LNCaP clone FGC (cell line): ENCODE measurements at regions not wholly inside any gene's neighbourhood (a gene's known extent, or its start where the extent isn't known, plus 50 kb on each side); places are given as distances from the start of the nearest gene placed in this dataset.

Source experiments
- DNase-seq: peaks from one replicate; pipeline ENCODE4 v3.0.0-alpha.2; 2011; ENCODE audit warnings: low read depth
- H3K4me3 ChIP-seq: 2 replicates; pipeline ENCODE4 v1.5.1; 2011; ENCODE audit warnings: mild to moderate bottlenecking, low read depth, low read length, control low read depth
- CTCF ChIP-seq: IDR thresholded peaks from 2 replicates; pipeline ENCODE4 v1.5.1; 2012; ENCODE audit warnings: mild to moderate bottlenecking; ENCODE audit not compliant: control insufficient read depth, insufficient read depth; ENCODE audit errors: extremely low read depth

- peak overlapping the region; percentile 59 for H3K4me3 ChIP-seq
- DNase-seq, result no peak
- TF ChIP-seq CTCF, result no peak
Observed at GRCh38 chrY:15455133-15455937, 931.0 kb downstream of the NLGN4Y start.

- peak; percentile 83 for DNase-seq
- H3K4me3 ChIP-seq, result peak overlapping the region; percentile 59
- no peak for TF ChIP-seq CTCF
Observed at GRCh38 chrY:15455980-15456469, 931.7 kb downstream of the NLGN4Y start.

GRCh38 chrY:15456491-15456890 is 932.2 kb downstream of the NLGN4Y start:
- DNase-seq, result no peak
- TF ChIP-seq CTCF, result no peak
- peak overlapping the region; percentile 59 for H3K4me3 ChIP-seq

- no peak overlapping the region for H3K4me3 ChIP-seq
- TF ChIP-seq CTCF, result no peak
- DNase-seq, result no peak
Observed at GRCh38 chrY:15457682-15458081, 933.4 kb downstream of the NLGN4Y start.

- H3K4me3 ChIP-seq, result no peak overlapping the region
- no peak for TF ChIP-seq CTCF
- no peak for DNase-seq
Observed at GRCh38 chrY:15458426-15458825, 934.1 kb downstream of the NLGN4Y start.

GRCh38 chrY:15465880-15466279 is 941.6 kb downstream of the NLGN4Y start:
- TF ChIP-seq CTCF, result no peak
- no peak overlapping the region for H3K4me3 ChIP-seq
- no peak for DNase-seq

GRCh38 chrY:15466891-15467290 is 942.6 kb downstream of the NLGN4Y start:
- no peak for DNase-seq

More at GRCh38 chrY:15466891-15467290, 942.6 kb downstream of the NLGN4Y start:
- no peak overlapping the region for H3K4me3 ChIP-seq
- TF ChIP-seq CTCF, result no peak; the same call in 1 of the 2 replicates
